Prostate gland (tissue), 2 donors: ENCODE measurements at regions not wholly inside any gene's neighbourhood (a gene's known extent, or its start where the extent isn't known, plus 50 kb on each side); places are given as distances from the start of the nearest gene placed in this dataset.

ENCODE experiments used
- small RNA-seq, 2 donors: library from RNA; depleted of rRNA; stranded (forward); fragments of <200 nt; gene quantifications; one replicate each; pipeline ENCODE3, GENCODE V24; 2016

Small RNA genes in the stretch of these regions (small RNA-seq; reads per million reads assigned to genes)
- 0 reads per million in 2 donors for gene AC147067.2
